CD8-positive, alpha-beta memory T cell (primary cell): ENCODE measurements at regions not wholly inside any gene's neighbourhood (a gene's known extent, or its start where the extent isn't known, plus 50 kb on each side); places are given as distances from the start of the nearest gene placed in this dataset.

ENCODE experiments used
- CTCF ChIA-PET: fragments of 350-600 bp; sonication (Branson Sonifier 250); formaldehyde crosslinking; loops from one replicate; lab custom pipeline; 2021; ENCODE audit warnings: antibody characterized with exemption; lab: Charles Lee
- POLR2A ChIA-PET: fragments of 350-600 bp; sonication (Branson Sonifier 250); formaldehyde crosslinking; loops from one replicate; lab custom pipeline; 2021; ENCODE audit warnings: antibody characterized with exemption; lab: Charles Lee
- DNase-seq, 5 donors: peaks; one replicate each; pipeline versions ENCODE4 v3.0.0 to v3.0.0-alpha.2; 2020 to 2022; ENCODE audit warnings: mixed read lengths in 1 of 5
- H3K27ac ChIP-seq: one replicate; pipeline ENCODE4 v1.7.0; 2013; ENCODE audit warnings: low read depth, mild to moderate bottlenecking, low read length, moderate library complexity
- H3K27me3 ChIP-seq: 2 replicates; pipeline ENCODE4 v1.7.0; 2013; ENCODE audit warnings: low read length, mild to moderate bottlenecking; ENCODE audit not compliant: insufficient read depth, poor library complexity, severe bottlenecking
- H3K36me3 ChIP-seq: 2 replicates; pipeline ENCODE4 v1.7.0; 2013; ENCODE audit warnings: mild to moderate bottlenecking, low read length, moderate library complexity; ENCODE audit not compliant: insufficient read depth
- H3K4me1 ChIP-seq: 2 replicates; pipeline ENCODE4 v1.7.0; 2013; ENCODE audit warnings: mild to moderate bottlenecking, low read length, moderate library complexity; ENCODE audit not compliant: insufficient read depth
- H3K4me3 ChIP-seq: 2 replicates; pipeline ENCODE4 v1.7.0; 2013; ENCODE audit warnings: mild to moderate bottlenecking, low read length
- H3K9me3 ChIP-seq: 2 replicates; pipeline ENCODE4 v1.7.0; 2013; ENCODE audit warnings: mild to moderate bottlenecking, low read length
- H3K27ac Mint-ChIP-seq, 8 donors: one replicate each; pipeline ENCODE4 v1.8.0; 2020 to 2021; ENCODE audit warnings: mixed read lengths in 8 of 8, mild to moderate bottlenecking in 6 of 8, inconsistent platforms in 3 of 8, moderate library complexity in 3 of 8
- H3K27me3 Mint-ChIP-seq, 2 donors: one replicate each; pipeline ENCODE4 v1.8.0; 2020 to 2021; ENCODE audit warnings: mixed read lengths in 2 of 2, mild to moderate bottlenecking in 1 of 2, moderate library complexity in 1 of 2
- H3K36me3 Mint-ChIP-seq, 3 donors: one replicate each; pipeline ENCODE4 v1.8.0; 2020 to 2021; ENCODE audit warnings: mixed read lengths in 3 of 3, inconsistent platforms in 1 of 3, mild to moderate bottlenecking in 1 of 3
- H3K4me1 Mint-ChIP-seq, 3 donors: one replicate each; pipeline ENCODE4 v1.8.0; 2020 to 2021; ENCODE audit warnings: mixed read lengths in 3 of 3, inconsistent platforms in 1 of 3, mild to moderate bottlenecking in 1 of 3
- H3K4me3 Mint-ChIP-seq, 7 donors: one replicate each; pipeline ENCODE4 v1.8.0; 2020 to 2021; ENCODE audit warnings: mixed read lengths in 7 of 7, mild to moderate bottlenecking in 6 of 7, moderate library complexity in 4 of 7, inconsistent platforms in 2 of 7
- H3K9me3 Mint-ChIP-seq, 5 donors: one replicate each; pipeline ENCODE4 v1.8.0; 2020 to 2022; ENCODE audit warnings: mixed read lengths in 5 of 5, mild to moderate bottlenecking in 3 of 5, moderate library complexity in 2 of 5, inconsistent platforms in 1 of 5

DNA sequence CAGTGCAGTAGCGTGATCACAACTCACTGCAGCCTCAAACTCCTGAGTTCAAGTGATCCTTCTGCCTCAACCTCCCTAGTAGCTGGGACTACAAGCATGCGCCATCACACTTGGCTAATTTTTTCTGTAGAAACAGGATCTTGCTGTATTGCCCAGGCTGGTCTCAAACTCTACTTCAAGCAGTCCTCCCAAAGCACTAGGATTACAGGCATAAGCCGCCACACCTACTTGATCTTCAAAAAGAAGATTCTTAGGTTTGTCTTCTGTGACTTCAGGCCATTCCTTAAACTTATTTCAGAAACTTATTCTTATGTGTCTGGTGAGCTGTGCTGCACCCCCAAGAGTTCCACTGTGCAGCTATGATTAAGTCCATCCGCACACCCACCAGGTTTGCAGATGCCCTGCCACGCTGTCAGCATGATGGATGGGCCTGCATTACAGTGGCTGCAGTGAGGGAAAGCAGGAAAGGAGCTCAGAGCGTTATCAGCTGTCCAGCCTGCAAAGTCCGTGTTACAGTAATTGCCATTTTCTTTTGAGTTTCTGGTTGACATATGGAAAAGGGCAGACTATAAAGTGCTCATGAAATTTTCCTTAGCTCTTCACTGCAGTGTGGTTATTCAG is 146.6 kb downstream of the AASDH start:
- H3K36me3 Mint-ChIP-seq, result no peaks in the 10 kb centered on the region
- H3K27ac Mint-ChIP-seq, result no peak overlapping the region
- DNase-seq, result no peak
- no peaks in the 10 kb centered on the region for H3K27me3 ChIP-seq
- H3K4me1 ChIP-seq, result no peaks in the 10 kb centered on the region
- no peaks in the 10 kb centered on the region for H3K9me3 Mint-ChIP-seq
- no peak overlapping the region for H3K27ac ChIP-seq
- no peaks in the 10 kb centered on the region for H3K36me3 ChIP-seq
- ChIA-PET CTCF (no interaction called here), POLR2A (no interaction called here)
- H3K4me1 Mint-ChIP-seq, result no peaks in the 10 kb centered on the region
- peaks cover 1 to 10% of the 10 kb centered on the region in 2 donors for H3K27me3 Mint-ChIP-seq
- H3K4me3 ChIP-seq, result no peak overlapping the region
- no peak overlapping the region for H3K4me3 Mint-ChIP-seq
- no peaks in the 10 kb centered on the region for H3K9me3 ChIP-seq

DNA sequence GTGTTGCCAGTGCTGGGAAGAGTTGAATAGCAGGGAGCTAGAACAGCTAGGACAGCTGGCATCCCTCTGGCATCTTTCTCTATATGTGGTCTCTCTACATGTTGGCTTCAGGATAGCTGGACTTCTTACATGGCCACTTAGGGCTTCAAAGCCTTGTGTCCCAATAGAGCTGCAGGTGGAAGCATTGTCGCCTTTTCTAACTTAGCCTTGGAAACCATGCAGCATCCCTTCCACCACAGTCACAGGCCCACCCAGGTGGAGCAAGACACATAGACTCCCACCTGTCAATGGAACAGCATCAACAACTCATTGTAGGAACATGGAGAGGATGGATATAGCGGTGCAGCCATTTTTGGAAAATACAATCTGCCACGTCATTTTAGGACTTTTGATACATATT is 149.0 kb downstream of the AASDH start:
- no peaks in the 10 kb centered on the region for H3K9me3 Mint-ChIP-seq
- H3K9me3 ChIP-seq, result no peaks in the 10 kb centered on the region
- no peak overlapping the region for H3K4me3 ChIP-seq
- no peak overlapping the region for H3K27ac ChIP-seq
- ChIA-PET CTCF (no interaction called here), POLR2A (no interaction called here)
- H3K4me1 Mint-ChIP-seq, result no peaks in the 10 kb centered on the region
- DNase-seq, result no peak
- H3K27ac Mint-ChIP-seq, result no peak overlapping the region
- no peaks in the 10 kb centered on the region for H3K36me3 Mint-ChIP-seq
- peaks cover 6 to 14% of the 10 kb centered on the region in 2 donors for H3K27me3 Mint-ChIP-seq
- no peaks in the 10 kb centered on the region for H3K4me1 ChIP-seq
- no peaks in the 10 kb centered on the region for H3K36me3 ChIP-seq
- no peak overlapping the region for H3K4me3 Mint-ChIP-seq
- H3K27me3 ChIP-seq, result no peaks in the 10 kb centered on the region

- peaks cover 0 to 6% (median 5%) of the 10 kb centered on the region in 5 donors for H3K9me3 Mint-ChIP-seq
- no peaks in the 10 kb centered on the region for H3K4me1 ChIP-seq
- H3K4me3 Mint-ChIP-seq, result no peak overlapping the region
- H3K27ac ChIP-seq, result no peak overlapping the region
- H3K9me3 ChIP-seq, result no peaks in the 10 kb centered on the region
- H3K27me3 ChIP-seq, result no peaks in the 10 kb centered on the region
- no peaks in the 10 kb centered on the region for H3K4me1 Mint-ChIP-seq
- peaks cover 6 to 21% of the 10 kb centered on the region in 2 donors for H3K27me3 Mint-ChIP-seq
- POLR2A ChIA-PET, result no interaction called here
- no peaks in the 10 kb centered on the region for H3K36me3 ChIP-seq
- no peak overlapping the region for H3K4me3 ChIP-seq
- CTCF ChIA-PET, result no interaction called here
- no peaks in the 10 kb centered on the region for H3K36me3 Mint-ChIP-seq
- no peak for DNase-seq
- no peak overlapping the region for H3K27ac Mint-ChIP-seq
Measured at GRCh38 chr4:56235725-56236124, 151.6 kb downstream of the AASDH start.

DNA sequence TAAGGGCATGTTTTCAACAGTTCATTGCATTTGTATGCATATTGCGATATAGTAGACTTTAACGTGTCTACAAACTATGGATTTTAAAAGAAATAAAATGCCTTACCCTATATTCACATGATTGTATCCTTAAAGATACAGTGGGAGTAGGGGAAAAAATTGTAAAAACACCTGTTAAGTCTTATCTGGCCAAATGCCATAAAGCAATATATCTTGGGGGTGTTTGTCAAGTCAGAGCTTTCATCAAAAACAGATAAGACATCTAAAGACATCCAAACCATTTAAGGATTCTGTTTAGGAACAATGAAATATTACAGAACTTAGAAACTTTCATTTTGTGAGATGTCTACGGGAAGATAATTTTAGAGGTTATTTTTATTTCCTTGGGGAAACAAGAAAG is 152.3 kb downstream of the AASDH start:
- H3K36me3 ChIP-seq, result no peaks in the 10 kb centered on the region
- Mint-ChIP-seq H3K9me3 (peaks cover 0 to 6% (median 5%) of the 10 kb centered on the region in 5 donors), H3K27ac (no peak overlapping the region), H3K4me1 (peaks cover 0 to 3% (median 0%) of the 10 kb centered on the region in 3 donors), H3K36me3 (no peaks in the 10 kb centered on the region), H3K4me3 (no peak overlapping the region), H3K27me3 (peaks cover 5 to 21% of the 10 kb centered on the region in 2 donors)
- no peak for DNase-seq
- no peaks in the 10 kb centered on the region for H3K4me1 ChIP-seq
- H3K27me3 ChIP-seq, result no peaks in the 10 kb centered on the region
- no peak overlapping the region for H3K4me3 ChIP-seq
- no peak overlapping the region for H3K27ac ChIP-seq
- H3K9me3 ChIP-seq, result no peaks in the 10 kb centered on the region
- POLR2A ChIA-PET, result no interaction called here
- CTCF ChIA-PET, result no interaction called here

- no peak for DNase-seq
- Histone ChIP-seq H3K27me3 (no peaks in the 10 kb centered on the region), H3K4me1 (no peaks in the 10 kb centered on the region), H3K36me3 (no peaks in the 10 kb centered on the region), H3K9me3 (no peaks in the 10 kb centered on the region), H3K4me3 (no peak overlapping the region), H3K27ac (no peak overlapping the region)
- peaks cover 0 to 7% (median 0%) of the 10 kb centered on the region in 3 donors for H3K4me1 Mint-ChIP-seq
- peaks cover 5 to 21% of the 10 kb centered on the region in 2 donors for H3K27me3 Mint-ChIP-seq
- no peak overlapping the region for H3K27ac Mint-ChIP-seq
- no peaks in the 10 kb centered on the region for H3K36me3 Mint-ChIP-seq
- ChIA-PET CTCF (no interaction called here), POLR2A (no interaction called here)
- H3K9me3 Mint-ChIP-seq, result peaks cover 0 to 11% (median 6%) of the 10 kb centered on the region in 5 donors
- no peak overlapping the region for H3K4me3 Mint-ChIP-seq
Measured at GRCh38 chr4:56234098-56234497, 153.2 kb downstream of the AASDH start.

DNA sequence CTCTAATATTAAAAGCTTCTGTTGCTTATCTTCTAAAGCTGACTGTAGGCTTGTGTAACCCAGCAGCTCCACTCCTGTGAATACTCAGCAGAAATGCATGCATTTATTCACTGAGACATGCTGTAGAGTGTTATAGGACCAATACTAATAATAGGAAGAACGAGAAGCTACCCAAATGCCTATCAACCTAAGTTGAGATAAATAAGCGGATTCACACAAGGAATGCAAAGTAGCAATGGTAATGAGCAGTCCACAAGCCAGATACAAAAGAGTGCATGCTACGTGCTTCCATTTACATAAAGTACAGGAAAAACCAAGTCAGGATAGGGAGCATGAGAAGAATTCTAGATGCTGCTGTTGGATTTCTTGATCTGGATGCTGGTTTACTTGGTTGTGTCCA is 155.9 kb downstream of the AASDH start:
- Histone ChIP-seq H3K36me3 (no peaks in the 10 kb centered on the region), H3K4me3 (no peak overlapping the region), H3K27me3 (no peaks in the 10 kb centered on the region), H3K9me3 (no peaks in the 10 kb centered on the region), H3K4me1 (no peaks in the 10 kb centered on the region), H3K27ac (no peak overlapping the region)
- POLR2A ChIA-PET, result no interaction called here
- H3K27ac Mint-ChIP-seq, result no peak overlapping the region
- CTCF ChIA-PET, result no interaction called here
- no peak overlapping the region for H3K4me3 Mint-ChIP-seq
- H3K36me3 Mint-ChIP-seq, result no peaks in the 10 kb centered on the region
- no peak for DNase-seq
- H3K4me1 Mint-ChIP-seq, result peaks cover 0 to 7% (median 0%) of the 10 kb centered on the region in 3 donors
- H3K9me3 Mint-ChIP-seq, result peaks cover 0 to 11% (median 6%) of the 10 kb centered on the region in 5 donors
- peaks cover 5 to 29% of the 10 kb centered on the region in 2 donors for H3K27me3 Mint-ChIP-seq

DNA sequence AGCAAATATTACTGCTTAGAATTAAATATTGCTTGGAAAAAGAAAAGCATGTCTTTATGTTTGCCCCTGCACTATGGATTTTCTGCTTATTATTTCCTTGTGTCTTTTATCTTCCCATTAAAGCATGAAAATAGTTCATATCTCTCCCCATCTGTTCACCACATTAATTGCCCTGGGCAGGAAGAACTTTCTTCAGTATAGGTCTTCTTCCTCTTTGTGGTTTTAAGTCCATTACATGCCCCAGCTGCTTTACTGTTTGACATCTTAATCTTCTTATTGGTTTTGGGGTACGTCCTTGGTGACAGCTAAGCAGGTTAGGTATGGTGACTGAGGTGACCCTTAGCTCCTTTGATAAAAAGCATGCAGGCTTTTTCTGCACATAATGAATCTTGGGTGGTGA is 157.3 kb downstream of the AASDH start:
- Mint-ChIP-seq H3K27ac (no peak overlapping the region), H3K36me3 (no peaks in the 10 kb centered on the region), H3K27me3 (peaks cover 5 to 18% of the 10 kb centered on the region in 2 donors), H3K4me3 (no peak overlapping the region), H3K9me3 (peaks cover 0 to 11% (median 6%) of the 10 kb centered on the region in 5 donors), H3K4me1 (peaks cover 0 to 7% (median 0%) of the 10 kb centered on the region in 3 donors)
- Histone ChIP-seq H3K36me3 (no peaks in the 10 kb centered on the region), H3K27ac (no peak overlapping the region), H3K4me1 (no peaks in the 10 kb centered on the region), H3K27me3 (no peaks in the 10 kb centered on the region), H3K9me3 (no peaks in the 10 kb centered on the region), H3K4me3 (no peak overlapping the region)
- CTCF ChIA-PET, result no interaction called here
- POLR2A ChIA-PET, result no interaction called here
- no peak for DNase-seq

DNA sequence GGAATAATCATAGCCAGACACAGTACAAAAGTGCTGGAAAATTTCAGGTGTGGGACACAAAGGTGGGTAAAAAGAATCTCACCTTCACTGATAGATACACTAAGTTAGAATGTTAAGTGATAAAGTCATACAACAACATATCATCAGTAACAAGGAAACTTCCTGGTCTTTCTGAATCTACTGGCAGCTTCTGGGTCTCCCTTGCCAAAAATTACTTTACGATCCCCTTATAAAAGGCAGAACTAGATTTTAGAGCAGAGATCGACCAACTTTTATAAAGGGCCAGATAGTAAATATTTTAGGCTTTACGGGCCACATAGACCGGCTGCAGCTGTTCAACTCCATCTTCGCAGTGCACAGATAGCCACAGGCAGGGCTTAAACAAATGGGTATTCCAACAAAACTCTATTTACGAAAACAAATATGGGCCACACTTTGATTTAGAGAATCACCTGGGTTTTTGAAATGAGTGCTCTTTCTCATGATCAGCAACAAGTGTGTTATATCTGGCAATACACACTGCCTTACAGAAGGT is 159.9 kb downstream of the AASDH start:
- Histone ChIP-seq H3K36me3 (no peaks in the 10 kb centered on the region), H3K9me3 (no peaks in the 10 kb centered on the region), H3K4me3 (no peak overlapping the region), H3K27ac (no peak overlapping the region), H3K4me1 (no peaks in the 10 kb centered on the region), H3K27me3 (no peaks in the 10 kb centered on the region)
- Mint-ChIP-seq H3K4me3 (no peak overlapping the region), H3K27me3 (peaks cover 0 to 18% of the 10 kb centered on the region in 2 donors), H3K4me1 (peaks cover 0 to 7% (median 0%) of the 10 kb centered on the region in 3 donors), H3K9me3 (peaks cover 0 to 10% (median 6%) of the 10 kb centered on the region in 5 donors), H3K36me3 (no peaks in the 10 kb centered on the region), H3K27ac (no peak overlapping the region)
- ChIA-PET POLR2A (no interaction called here), CTCF (no interaction called here)
- no peak for DNase-seq
